ENCODE measurements at regions not wholly inside any gene's neighbourhood (a gene's known extent, or its start where the extent isn't known, plus 50 kb on each side); places are given as distances from the start of the nearest gene placed in this dataset.
"Not testable (repeated sequence)": the region's sequence is repeated elsewhere in the genome, so short reads cannot be mapped to it uniquely, and the experiment has no call there.

GRCh38 chr21:9039520-9040365, 1481.6 kb upstream of the TPTE start:
- H3K9me3 ChIP-seq (ENCODE audit: control extremely low read depth in 1 of 3, control insufficient read depth in 2 of 3, insufficient read depth in 1 of 3, low read length in 2 of 3) = peaks cover 0 to 23% (median 0%) of the 10 kb centered on the region in 3 donors
- H3K27me3 Mint-ChIP-seq; H3K27me3 ChIP-seq (replicated peaks in 1 of 4; ENCODE audit: control extremely low read depth in 1 of 4, control insufficient read depth in 3 of 4, insufficient read depth in 4 of 4, low read length in 3 of 4); CTCF ChIA-PET; H3K9ac ChIP-seq (ENCODE audit: low read length); POLR2A ChIA-PET; H3K4me1 ChIP-seq (ENCODE audit: control insufficient read depth in 2 of 2, insufficient read depth in 2 of 2, low read length in 2 of 2); ATAC-seq (ENCODE audit: low read depth); H3K4me2 ChIP-seq (replicated peaks; ENCODE audit: low read depth, low read length, poor library complexity, severe bottlenecking); H2AFZ ChIP-seq (ENCODE audit: insufficient read depth, low read depth, low read length, poor library complexity, severe bottlenecking); H4K20me1 ChIP-seq (ENCODE audit: control insufficient read depth, insufficient read depth, low read length, poor library complexity, severe bottlenecking); H3K4me1 Mint-ChIP-seq; DNase-seq; H3K27ac ChIP-seq (ENCODE audit: low read length in 2 of 2); H3K79me2 ChIP-seq (ENCODE audit: control insufficient read depth, insufficient read depth, low read length); intact Hi-C loops (cut with micrococcal nuclease); H3K36me3 ChIP-seq (replicated peaks in 1 of 2; ENCODE audit: control extremely low read depth in 1 of 2, control insufficient read depth in 1 of 2, extremely low read depth in 1 of 2, insufficient read depth in 2 of 2, low read length in 1 of 2); H3K4me3 Mint-ChIP-seq; H3K27ac Mint-ChIP-seq; H3K9me3 Mint-ChIP-seq (ENCODE audit: insufficient read depth); H3K4me3 ChIP-seq (ENCODE audit: control extremely low read depth in 1 of 5, extremely low read depth in 1 of 5, insufficient read depth in 1 of 5, low read depth in 2 of 5, low read length in 4 of 5): not testable (repeated sequence)
- WGBS (ENCODE audit: insufficient coverage) = 77% methylated on average over 33 of the region's 45 CpGs

- DNase-seq; H3K9ac ChIP-seq (ENCODE audit: low read length); H2AFZ ChIP-seq (ENCODE audit: insufficient read depth, low read depth, low read length, poor library complexity, severe bottlenecking); H3K4me2 ChIP-seq (replicated peaks; ENCODE audit: low read depth, low read length, poor library complexity, severe bottlenecking); H3K27me3 Mint-ChIP-seq; H3K36me3 ChIP-seq (replicated peaks in 1 of 2; ENCODE audit: control extremely low read depth in 1 of 2, control insufficient read depth in 1 of 2, extremely low read depth in 1 of 2, insufficient read depth in 2 of 2, low read length in 1 of 2); H3K4me3 ChIP-seq (ENCODE audit: control extremely low read depth in 1 of 5, extremely low read depth in 1 of 5, insufficient read depth in 1 of 5, low read depth in 2 of 5, low read length in 4 of 5); intact Hi-C loops (cut with micrococcal nuclease); H3K27ac Mint-ChIP-seq; CTCF ChIA-PET; H3K27me3 ChIP-seq (replicated peaks in 1 of 4; ENCODE audit: control extremely low read depth in 1 of 4, control insufficient read depth in 3 of 4, insufficient read depth in 4 of 4, low read length in 3 of 4); H4K20me1 ChIP-seq (ENCODE audit: control insufficient read depth, insufficient read depth, low read length, poor library complexity, severe bottlenecking); POLR2A ChIA-PET; H3K4me1 ChIP-seq (ENCODE audit: control insufficient read depth in 2 of 2, insufficient read depth in 2 of 2, low read length in 2 of 2); H3K27ac ChIP-seq (ENCODE audit: low read length in 2 of 2); H3K79me2 ChIP-seq (ENCODE audit: control insufficient read depth, insufficient read depth, low read length); H3K4me1 Mint-ChIP-seq; H3K4me3 Mint-ChIP-seq; ATAC-seq (ENCODE audit: low read depth); H3K9me3 Mint-ChIP-seq (ENCODE audit: insufficient read depth): not testable (repeated sequence)
- WGBS (ENCODE audit: insufficient coverage) = 73% methylated on average over 8 of the region's 19 CpGs
- peaks cover 0 to 23% (median 0%) of the 10 kb centered on the region in 3 donors for H3K9me3 ChIP-seq (ENCODE audit: control extremely low read depth in 1 of 3, control insufficient read depth in 2 of 3, insufficient read depth in 1 of 3, low read length in 2 of 3)
These were observed 1481.0 kb upstream of the TPTE start for GRCh38 chr21:9040406-9040805.

GRCh38 chr21:9041175-9041948, 1480.0 kb upstream of the TPTE start:
- H4K20me1 ChIP-seq (ENCODE audit: control insufficient read depth, insufficient read depth, low read length, poor library complexity, severe bottlenecking); H3K36me3 ChIP-seq (replicated peaks in 1 of 2; ENCODE audit: control extremely low read depth in 1 of 2, control insufficient read depth in 1 of 2, extremely low read depth in 1 of 2, insufficient read depth in 2 of 2, low read length in 1 of 2); CTCF ChIA-PET; H3K27ac Mint-ChIP-seq; H3K27ac ChIP-seq (ENCODE audit: low read length in 2 of 2); H3K9me3 Mint-ChIP-seq (ENCODE audit: insufficient read depth); H3K4me3 ChIP-seq (ENCODE audit: control extremely low read depth in 1 of 5, extremely low read depth in 1 of 5, insufficient read depth in 1 of 5, low read depth in 2 of 5, low read length in 4 of 5); H3K4me3 Mint-ChIP-seq; intact Hi-C loops (cut with micrococcal nuclease); H3K27me3 Mint-ChIP-seq; POLR2A ChIA-PET; H3K79me2 ChIP-seq (ENCODE audit: control insufficient read depth, insufficient read depth, low read length); DNase-seq; ATAC-seq (ENCODE audit: low read depth); H3K27me3 ChIP-seq (replicated peaks in 1 of 4; ENCODE audit: control extremely low read depth in 1 of 4, control insufficient read depth in 3 of 4, insufficient read depth in 4 of 4, low read length in 3 of 4); H3K4me2 ChIP-seq (replicated peaks; ENCODE audit: low read depth, low read length, poor library complexity, severe bottlenecking); H3K9ac ChIP-seq (ENCODE audit: low read length); H2AFZ ChIP-seq (ENCODE audit: insufficient read depth, low read depth, low read length, poor library complexity, severe bottlenecking); H3K4me1 Mint-ChIP-seq; H3K4me1 ChIP-seq (ENCODE audit: control insufficient read depth in 2 of 2, insufficient read depth in 2 of 2, low read length in 2 of 2): not testable (repeated sequence)
- WGBS (ENCODE audit: insufficient coverage) = 86% methylated on average over 13 of the region's 33 CpGs
- peaks cover 0 to 23% (median 0%) of the 10 kb centered on the region in 3 donors for H3K9me3 ChIP-seq (ENCODE audit: control extremely low read depth in 1 of 3, control insufficient read depth in 2 of 3, insufficient read depth in 1 of 3, low read length in 2 of 3)

- CTCF ChIA-PET; H3K9ac ChIP-seq (ENCODE audit: low read length); H3K79me2 ChIP-seq (ENCODE audit: control insufficient read depth, insufficient read depth, low read length); DNase-seq; H3K4me1 Mint-ChIP-seq; POLR2A ChIA-PET; H4K20me1 ChIP-seq (ENCODE audit: control insufficient read depth, insufficient read depth, low read length, poor library complexity, severe bottlenecking); H3K27ac ChIP-seq (ENCODE audit: low read length in 2 of 2); H3K36me3 ChIP-seq (replicated peaks in 1 of 2; ENCODE audit: control extremely low read depth in 1 of 2, control insufficient read depth in 1 of 2, extremely low read depth in 1 of 2, insufficient read depth in 2 of 2, low read length in 1 of 2); H3K27ac Mint-ChIP-seq; H3K4me3 Mint-ChIP-seq; H3K9me3 Mint-ChIP-seq (ENCODE audit: insufficient read depth); H3K27me3 Mint-ChIP-seq; intact Hi-C loops (cut with micrococcal nuclease); H3K4me1 ChIP-seq (ENCODE audit: control insufficient read depth in 2 of 2, insufficient read depth in 2 of 2, low read length in 2 of 2); H3K4me2 ChIP-seq (replicated peaks; ENCODE audit: low read depth, low read length, poor library complexity, severe bottlenecking); H3K27me3 ChIP-seq (replicated peaks in 1 of 4; ENCODE audit: control extremely low read depth in 1 of 4, control insufficient read depth in 3 of 4, insufficient read depth in 4 of 4, low read length in 3 of 4); H2AFZ ChIP-seq (ENCODE audit: insufficient read depth, low read depth, low read length, poor library complexity, severe bottlenecking): not testable (repeated sequence)
- no CpG with 5 or more reads among the region's 38 CpGs for WGBS (ENCODE audit: insufficient coverage)
- peaks cover 0 to 23% (median 0%) of the 10 kb centered on the region in 3 donors for H3K9me3 ChIP-seq (ENCODE audit: control extremely low read depth in 1 of 3, control insufficient read depth in 2 of 3, insufficient read depth in 1 of 3, low read length in 2 of 3)
- peak overlapping the region in 1 of 5 experiments; percentile 26 for H3K4me3 ChIP-seq (ENCODE audit: control extremely low read depth in 1 of 5, extremely low read depth in 1 of 5, insufficient read depth in 1 of 5, low read depth in 2 of 5, low read length in 4 of 5)
- ATAC-seq (ENCODE audit: low read depth) = peak; percentile 45
These were observed 1478.3 kb upstream of the TPTE start for GRCh38 chr21:9043089-9043488.
